Neural progenitor cell (in vitro differentiated cells): ENCODE measurements at regions not wholly inside any gene's neighbourhood (a gene's known extent, or its start where the extent isn't known, plus 50 kb on each side); places are given as distances from the start of the nearest gene placed in this dataset.

Experiments used
- EZH2 ChIP-seq: fragments of 200-600 bp; sonication (generic); IDR thresholded peaks from 2 replicates; pipeline ENCODE4 v1.6.1; 2017; ENCODE audit warnings: antibody characterized with exemption, mild to moderate bottlenecking, moderate library complexity
- TF ChIP-seq, protein P1 (sequence below): fragments of 200-600 bp; sonication (generic); IDR thresholded peaks from 2 replicates; pipeline ENCODE4 v1.5.1; 2017; ENCODE audit warnings: antibody characterized with exemption, mild to moderate bottlenecking

DNA sequence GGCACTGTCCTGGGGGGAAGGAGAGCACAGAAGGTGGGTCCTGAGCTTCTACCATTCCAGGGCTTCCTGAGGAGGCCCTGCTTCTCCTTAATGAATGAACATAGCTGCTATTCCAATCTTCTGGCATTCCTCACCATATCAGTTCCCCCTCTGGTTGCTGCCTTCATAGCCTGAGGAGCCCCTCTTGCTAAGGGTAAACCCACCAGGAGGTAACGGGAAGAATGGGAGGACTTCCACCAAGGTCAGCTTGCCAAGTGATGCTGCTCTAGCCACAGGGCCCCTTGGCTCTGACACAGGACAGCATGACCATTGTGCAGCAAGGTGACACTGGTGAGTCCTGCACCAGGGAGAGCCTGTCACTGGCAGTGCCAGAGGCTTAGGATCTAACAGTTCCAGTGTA, 1022.5 kb downstream of the TBC1D22A start:
- TF ChIP-seq EZH2, result no peak
- TF ChIP-seq, protein P1, sequence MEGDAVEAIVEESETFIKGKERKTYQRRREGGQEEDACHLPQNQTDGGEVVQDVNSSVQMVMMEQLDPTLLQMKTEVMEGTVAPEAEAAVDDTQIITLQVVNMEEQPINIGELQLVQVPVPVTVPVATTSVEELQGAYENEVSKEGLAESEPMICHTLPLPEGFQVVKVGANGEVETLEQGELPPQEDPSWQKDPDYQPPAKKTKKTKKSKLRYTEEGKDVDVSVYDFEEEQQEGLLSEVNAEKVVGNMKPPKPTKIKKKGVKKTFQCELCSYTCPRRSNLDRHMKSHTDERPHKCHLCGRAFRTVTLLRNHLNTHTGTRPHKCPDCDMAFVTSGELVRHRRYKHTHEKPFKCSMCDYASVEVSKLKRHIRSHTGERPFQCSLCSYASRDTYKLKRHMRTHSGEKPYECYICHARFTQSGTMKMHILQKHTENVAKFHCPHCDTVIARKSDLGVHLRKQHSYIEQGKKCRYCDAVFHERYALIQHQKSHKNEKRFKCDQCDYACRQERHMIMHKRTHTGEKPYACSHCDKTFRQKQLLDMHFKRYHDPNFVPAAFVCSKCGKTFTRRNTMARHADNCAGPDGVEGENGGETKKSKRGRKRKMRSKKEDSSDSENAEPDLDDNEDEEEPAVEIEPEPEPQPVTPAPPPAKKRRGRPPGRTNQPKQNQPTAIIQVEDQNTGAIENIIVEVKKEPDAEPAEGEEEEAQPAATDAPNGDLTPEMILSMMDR, result no peak
